IPS DF 19.7 (cell line): ENCODE measurements at regions not wholly inside any gene's neighbourhood (a gene's known extent, or its start where the extent isn't known, plus 50 kb on each side); places are given as distances from the start of the nearest gene placed in this dataset.

Experiments
- DNase-seq: peaks from one replicate; pipeline ENCODE4 v3.0.0-alpha.2; 2013; ENCODE audit warnings: low read depth, low spot score

- no peak for DNase-seq
Measured at GRCh38 chr19:32269831-32270230, 75.6 kb upstream of the ZNF507 start.

- DNase-seq = no peak
Measured at GRCh38 chr19:32273483-32273882, 71.9 kb upstream of the ZNF507 start.

GRCh38 chr19:32287086-32287485 is 58.3 kb upstream of the ZNF507 start:
- DNase-seq = no peak

- DNase-seq = peak; percentile 64
Measured at GRCh38 chr19:32287811-32288227, 57.6 kb upstream of the ZNF507 start.

- DNase-seq = no peak
Measured at GRCh38 chr19:32289566-32290210, 55.7 kb upstream of the ZNF507 start.

GRCh38 chr19:32291876-32292275 is 53.5 kb upstream of the ZNF507 start:
- DNase-seq = no peak

- no peak for DNase-seq
Measured at GRCh38 chr19:32294871-32295438, 50.5 kb upstream of the ZNF507 start.
